NCI-H2196 (cell line): ENCODE measurements at regions not wholly inside any gene's neighbourhood (a gene's known extent, or its start where the extent isn't known, plus 50 kb on each side); places are given as distances from the start of the nearest gene placed in this dataset.
"Not testable (repeated sequence)": the region's sequence is repeated elsewhere in the genome, so short reads cannot be mapped to it uniquely, and the experiment has no call there.

Source experiments
- DNase-seq: peaks from one replicate; lab custom pipeline; 2025; ENCODE audit not compliant: unreplicated experiment; lab: John Stamatoyannopoulos, UW

DNA sequence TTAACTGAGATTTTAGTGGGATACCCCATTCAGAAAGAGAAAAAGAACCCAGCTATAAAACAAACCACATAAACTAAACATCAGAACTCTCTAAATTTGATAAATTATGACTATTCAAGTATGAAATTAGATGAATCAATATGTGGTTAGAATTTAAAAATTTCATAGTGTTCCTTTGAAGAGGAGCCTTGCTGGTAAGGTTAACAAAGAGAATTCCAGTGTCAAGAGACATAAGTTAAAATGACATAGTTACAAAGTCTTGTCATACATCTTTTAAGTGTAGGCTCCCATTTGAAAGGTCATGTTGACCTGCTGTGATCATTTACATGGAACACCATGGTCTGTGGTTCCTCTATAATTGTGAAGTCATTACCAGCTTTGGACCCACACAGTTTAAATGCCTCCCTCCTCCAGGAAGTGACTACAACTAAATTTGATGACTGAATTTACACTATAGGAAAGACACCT is 231.6 kb upstream of the ETAA1 start:
- DNase-seq: no peak

DNA sequence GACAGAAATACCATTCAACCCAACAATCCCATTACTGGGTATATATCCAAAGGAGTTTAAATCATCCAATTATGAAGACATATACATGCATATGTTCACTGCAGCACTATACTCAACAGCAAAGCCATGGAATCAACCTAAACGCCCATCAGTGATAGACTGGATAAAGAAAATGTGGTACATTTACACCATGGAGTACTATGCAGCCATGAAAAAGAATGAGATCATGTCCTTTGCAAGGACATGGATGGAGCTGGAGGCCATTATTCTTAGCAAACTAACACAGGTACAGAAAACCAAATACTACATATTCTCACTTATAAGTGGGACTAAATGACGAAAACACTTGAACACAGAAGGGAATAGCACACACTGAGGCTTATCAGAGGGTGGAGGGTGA is 230.6 kb upstream of the ETAA1 start:
- not testable (repeated sequence) for DNase-seq

DNA sequence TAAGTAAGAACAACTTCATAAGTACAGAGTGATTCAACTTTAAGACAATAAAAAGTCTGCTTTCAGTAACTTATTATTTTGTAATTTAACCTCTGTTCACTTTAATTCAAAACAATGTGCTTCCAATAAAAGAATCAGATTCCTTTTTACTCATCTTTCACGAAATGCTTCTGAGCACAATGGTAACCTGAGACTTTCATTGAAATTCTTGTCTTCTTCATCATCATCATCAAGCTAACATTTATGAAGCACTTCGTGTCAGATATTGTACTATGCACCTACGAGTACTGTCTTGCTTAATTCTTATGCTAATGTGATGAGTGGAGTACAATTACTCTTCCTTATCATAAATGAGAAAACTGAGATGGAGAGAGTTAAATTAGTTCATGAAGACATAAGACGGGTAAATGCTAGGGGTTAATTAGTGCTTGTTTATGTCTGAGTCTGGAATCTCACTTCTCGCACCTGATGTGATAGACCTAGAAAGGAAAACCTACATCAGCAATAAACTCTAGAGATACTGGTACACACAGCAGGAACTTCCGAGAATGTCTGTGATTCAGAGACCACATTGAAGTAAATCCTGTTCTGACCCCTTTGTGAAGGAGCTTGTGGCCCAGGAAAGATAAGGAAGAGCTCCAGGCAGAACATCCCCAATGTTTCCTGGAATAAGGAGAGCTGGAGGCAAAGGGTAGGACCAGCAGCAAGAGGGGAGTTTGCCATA is 227.6 kb upstream of the ETAA1 start:
- no peak for DNase-seq

DNA sequence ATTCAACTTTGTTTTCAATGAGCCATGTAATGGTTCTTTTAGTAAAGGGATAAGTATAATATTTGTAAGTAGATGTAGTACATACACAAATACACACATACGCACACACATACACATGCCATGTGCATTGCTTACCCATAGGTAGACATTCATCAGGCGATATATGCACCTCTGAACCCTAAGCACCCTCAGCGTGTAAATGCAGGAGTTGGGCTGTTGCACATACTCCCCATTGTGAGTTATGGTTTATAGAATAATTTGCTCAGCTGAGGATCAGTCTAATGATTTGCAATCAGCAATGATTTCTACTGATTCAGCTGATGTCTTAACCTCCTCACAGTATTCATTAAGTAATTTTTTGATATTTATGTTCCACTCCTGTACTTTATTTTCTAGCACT is 217.6 kb upstream of the ETAA1 start:
- DNase-seq: no peak

DNA sequence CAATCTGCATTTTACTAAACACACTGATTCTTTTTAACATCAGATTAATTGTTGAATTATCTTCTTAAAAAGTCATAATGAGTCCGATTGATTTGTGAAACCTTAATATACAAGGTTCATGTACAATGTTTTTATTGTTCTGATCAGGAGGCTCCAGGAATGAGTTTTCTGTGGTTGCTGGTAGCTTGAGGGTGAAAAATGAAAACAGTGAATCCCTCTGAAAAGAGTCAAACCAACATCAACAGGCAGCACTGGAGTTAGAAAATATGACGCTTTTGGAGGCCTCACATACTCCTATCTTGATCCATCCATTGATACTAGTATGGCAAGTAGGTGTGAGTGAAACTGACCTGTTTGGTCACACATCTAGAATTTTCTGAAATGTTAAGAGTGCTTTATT is 216.3 kb upstream of the ETAA1 start:
- no peak for DNase-seq

DNA sequence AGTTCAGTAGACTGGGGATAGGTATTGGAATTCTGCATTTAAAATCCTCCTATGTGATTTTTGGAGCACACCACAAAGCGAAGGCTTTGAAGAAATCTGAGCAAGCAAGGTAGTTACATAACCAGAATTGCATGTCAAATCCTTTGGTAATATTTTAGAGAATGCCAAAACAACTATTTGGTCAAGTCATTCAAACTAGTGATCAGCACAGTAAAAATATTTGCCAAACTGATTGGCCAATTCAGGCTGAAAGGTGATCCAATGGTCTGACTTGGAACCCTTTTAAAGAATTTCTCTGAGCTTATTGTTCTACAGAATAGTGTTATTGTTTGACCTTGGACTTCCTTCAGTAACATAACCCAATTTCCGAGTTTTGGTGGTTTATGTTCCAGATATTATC is 214.2 kb upstream of the ETAA1 start:
- DNase-seq: no peak

DNA sequence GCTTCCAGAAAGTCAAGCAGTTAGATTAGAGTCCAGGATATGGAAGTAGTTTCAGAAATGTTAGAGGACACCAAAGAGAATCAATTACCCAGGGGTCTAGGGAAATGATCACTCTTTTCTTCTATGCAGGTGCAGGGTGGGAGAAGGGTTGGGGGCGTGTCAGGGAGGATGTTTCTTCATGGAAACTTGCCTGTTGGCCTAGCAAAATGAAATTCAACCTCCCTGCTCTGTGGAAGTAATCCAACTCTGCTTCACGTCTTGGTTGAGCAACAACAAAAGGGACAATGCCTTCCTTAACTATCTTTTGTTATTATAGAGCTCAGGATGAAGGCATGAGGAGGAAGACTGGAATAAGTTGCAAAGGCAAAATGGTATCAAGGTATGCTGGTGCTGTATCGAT is 210.8 kb upstream of the ETAA1 start:
- no peak for DNase-seq

DNA sequence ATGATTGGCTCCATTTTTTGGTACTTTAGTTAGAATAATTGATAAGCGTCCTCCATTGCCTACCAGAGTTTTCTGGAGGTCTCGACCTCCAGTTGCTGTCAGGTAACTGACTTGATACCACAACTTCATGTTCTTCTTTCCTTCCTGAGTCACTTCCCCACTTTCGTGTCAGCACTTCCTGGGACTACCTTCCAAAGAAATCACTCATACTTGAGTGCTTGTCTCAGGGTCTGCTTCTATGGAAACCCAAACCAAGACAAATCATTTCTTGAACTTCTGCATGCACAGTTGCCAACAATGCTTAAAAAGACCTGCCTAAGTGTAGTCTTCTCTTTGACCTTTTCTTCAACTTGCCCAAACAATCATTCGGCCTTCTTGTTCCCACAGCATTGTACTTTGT is 210.3 kb upstream of the ETAA1 start:
- no peak for DNase-seq

DNA sequence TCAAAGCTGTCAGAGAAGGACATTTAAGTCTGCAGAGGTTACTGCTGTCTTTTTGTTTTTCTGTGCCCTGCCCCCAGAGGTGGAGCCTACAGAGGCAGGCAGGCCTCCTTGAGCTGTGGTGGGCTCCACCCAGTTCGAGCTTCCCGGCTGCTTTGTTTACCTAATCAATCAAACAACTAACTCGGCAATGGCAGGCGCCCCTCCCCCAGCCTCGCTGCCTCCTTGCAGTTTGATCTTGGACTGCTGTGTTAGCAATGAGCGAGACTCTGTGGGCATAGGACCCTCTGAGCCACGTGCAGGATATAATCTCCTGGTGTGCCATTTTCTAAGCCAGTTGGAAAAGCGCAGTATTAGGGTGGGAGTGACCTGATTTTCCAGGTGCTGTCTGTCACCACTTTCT is 201.8 kb upstream of the ETAA1 start:
- DNase-seq: not testable (repeated sequence)

DNA sequence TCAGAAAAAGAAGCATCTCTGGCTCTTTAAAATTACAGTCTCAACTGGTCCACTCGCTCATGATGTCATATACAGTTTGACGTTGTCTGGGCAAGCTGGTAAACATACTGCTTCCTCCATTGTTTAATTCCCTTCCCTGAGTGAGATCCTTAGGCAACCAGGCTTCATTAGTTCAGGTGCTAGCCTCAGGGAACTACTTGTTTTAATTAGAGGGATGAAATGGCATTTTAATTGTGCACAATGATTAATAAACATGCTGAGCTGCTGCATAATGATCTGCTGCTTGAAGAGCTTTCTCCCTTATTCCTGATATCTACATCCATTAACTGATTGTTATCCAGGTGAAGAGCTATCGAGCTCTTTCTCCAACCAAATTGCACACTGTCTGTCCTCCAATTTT is 195.6 kb upstream of the ETAA1 start:
- no peak for DNase-seq

DNA sequence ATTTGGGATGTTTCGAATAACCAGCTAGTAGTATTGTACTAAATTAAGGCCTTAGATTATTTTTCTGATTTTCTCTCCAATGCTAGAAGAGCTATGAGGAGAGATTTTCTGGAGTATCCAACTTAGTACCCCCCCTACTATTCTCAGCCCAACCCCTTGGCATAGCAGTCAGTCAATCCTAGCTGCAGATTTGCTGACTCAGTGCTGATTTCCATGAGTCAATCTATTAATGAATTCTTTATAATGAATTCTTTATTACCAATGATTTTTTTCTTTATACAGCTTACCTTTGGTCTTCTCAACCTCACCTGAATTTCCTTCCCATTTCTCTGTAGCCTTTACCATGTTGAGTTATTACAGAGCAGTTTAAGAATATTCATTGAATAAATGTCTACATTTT is 192.8 kb upstream of the ETAA1 start:
- no peak for DNase-seq

DNA sequence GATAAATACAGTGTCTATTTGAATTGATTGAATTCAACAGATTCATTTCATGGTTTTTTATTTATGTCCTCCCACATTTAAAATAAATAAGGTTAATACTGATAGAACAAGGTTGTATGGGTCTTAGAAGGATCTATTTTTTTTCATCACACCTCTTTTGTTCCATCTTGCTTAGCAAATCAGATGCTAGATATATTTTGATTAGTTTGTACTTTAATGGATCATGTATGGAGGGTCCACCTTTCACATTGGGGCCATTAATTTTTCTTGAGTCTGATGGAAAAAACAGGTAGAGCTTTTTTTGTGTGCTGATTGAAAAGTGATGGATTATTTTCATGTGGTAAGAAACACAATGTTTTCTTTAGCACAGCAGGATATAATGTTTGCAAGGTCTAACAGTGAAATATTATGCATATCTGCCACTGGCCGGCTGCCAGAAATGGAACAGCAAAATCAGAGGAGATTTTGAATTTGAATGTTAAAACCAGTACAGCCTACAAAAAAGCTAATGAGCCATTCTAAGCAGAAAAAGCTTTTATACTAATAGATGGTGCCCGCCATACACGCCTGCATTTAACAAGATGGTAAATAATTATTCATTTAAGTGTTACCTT is 188.1 kb upstream of the ETAA1 start:
- DNase-seq: no peak

DNA sequence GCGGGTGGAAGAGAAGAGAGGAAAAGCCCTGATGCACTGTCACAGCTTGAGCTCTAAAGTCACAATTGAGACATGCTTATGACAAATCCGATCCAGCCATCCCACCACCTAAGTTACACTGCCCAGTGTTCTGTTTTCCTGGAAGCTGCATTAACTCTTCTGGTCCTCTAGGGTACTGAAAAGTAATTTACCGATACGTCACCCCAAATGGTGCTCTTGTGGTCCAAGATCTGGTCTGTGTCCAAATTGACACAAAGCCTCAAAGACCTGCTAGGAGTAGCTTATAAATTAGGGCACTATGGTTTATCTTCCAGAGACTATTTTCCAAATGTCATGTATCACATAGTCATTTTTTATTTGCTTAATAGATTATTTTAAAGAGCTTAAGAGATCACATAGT is 186.7 kb upstream of the ETAA1 start:
- DNase-seq: no peak

DNA sequence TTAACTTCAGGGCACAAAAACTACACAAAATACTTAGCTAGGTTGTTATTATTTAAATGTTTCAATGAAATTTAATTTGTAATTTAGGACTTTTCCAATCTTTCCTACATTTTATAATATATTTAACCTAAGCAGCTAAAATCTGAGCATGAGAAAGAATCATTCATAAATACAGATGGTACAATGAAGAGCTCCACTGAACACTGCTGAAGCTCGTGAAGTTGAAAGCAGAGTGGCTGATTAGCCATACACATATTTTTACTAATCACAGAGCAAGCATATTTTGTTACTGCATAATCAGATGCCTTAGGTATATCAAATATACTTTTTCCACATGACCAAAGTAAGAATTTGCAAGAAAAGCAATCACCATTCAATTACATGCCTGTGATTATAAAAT is 184.9 kb upstream of the ETAA1 start:
- no peak for DNase-seq

DNA sequence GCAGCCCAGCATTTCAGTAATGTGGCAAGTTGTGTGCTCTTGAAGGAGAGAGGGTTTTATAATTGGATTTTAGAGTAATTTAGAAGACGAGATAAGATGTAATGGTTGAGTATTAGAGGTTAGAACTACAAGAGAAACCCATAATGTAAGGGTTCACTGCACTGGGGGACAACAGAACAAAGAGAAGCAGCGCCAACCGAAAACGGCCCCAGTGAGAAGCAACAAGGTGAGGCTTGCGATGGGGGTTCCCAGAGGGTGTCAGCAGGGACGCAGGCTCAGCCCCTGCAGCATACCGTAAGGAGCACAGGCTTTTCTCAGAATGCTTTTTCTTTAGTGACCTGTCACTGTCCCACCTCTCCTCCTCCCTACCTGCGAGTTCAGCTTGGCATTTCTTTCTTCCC is 183.9 kb upstream of the ETAA1 start:
- DNase-seq: no peak

DNA sequence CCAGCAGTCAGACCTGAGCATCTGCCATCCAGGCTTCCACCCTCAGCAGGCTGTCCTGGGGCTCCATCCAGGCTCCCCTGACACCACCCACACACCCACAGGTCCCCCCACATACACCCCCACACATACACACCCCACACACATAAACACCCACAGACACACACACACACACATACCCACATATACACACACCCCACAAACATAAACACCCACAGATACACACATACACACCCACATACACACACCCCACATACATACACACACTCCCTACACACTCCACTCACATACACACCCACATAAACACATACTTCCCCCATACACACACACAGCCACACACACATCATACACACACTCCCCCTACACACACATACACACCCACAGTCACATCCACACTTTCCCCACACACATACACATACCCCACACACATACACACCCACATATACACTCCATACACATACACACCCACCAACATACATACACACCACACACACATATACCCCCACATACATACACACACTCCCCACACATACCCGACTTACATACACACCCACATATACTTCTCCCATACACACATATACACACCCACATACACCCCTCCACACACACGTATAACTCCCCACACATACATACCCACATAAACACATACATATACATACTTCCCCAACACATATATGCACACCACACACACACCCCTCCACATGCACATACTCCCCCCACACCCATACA is 183.3 kb upstream of the ETAA1 start:
- DNase-seq: no peak

DNA sequence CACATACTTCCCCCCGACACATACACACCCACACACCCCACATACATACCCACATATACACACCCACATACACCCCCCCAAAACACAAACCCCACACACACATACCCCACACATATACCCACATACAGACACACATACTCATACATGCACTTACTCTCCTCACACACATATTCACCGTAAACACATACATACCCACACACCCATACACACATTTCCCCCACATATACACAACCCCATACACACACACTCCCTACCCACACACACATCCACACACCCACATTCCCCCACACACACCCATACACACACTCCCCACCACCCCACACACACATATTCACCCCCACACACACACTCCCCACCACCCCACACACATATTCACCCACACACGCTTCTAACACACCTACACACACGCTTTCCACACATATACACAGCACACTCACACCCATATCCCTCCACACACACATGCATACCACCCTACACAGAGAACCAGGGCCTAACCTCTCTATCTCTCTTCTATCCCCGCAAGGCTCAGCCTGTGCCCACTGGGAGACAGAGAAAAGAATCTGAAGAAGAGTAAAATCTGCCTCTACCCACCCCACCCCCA is 182.4 kb upstream of the ETAA1 start:
- no peak for DNase-seq

DNA sequence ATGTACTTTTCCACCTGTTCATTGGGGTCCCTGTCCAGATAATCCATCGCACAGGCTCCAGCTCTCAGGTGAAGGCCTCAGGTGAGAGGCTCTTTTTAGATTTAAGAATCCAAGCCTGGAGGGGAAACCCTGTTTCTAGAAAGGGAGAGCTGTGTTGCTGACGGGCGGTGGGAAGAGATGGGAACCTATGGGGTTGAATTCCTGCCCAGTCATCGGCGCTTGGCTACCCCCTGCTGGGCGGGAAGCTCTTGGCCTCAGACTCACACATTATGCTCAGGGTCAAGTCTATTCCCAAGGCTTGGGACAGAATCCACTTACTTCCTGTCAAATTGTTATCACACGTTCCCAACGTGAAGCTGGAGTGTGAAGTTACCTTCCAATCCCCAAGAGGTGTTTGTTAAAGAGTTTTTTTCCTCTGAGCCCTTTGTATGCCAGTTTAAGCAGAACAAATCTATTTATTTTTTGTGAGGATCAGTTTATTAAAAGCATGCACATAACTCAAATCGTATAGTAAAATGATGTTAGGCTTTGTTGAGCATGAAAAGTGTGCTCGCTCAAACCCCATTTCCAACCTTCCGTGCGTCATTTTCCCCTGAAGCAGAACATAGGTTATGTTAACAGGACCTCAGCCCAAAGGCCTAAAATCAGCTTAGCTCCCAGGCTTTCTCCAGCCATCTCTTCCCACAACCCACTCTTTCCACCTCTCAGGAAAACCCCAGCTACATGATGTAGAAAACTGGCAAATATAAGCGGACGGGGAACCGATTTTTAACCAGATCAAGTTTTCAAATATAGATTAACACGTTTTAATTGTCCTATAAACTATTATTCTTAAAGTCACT is 181.7 kb upstream of the ETAA1 start:
- DNase-seq: no peak

DNA sequence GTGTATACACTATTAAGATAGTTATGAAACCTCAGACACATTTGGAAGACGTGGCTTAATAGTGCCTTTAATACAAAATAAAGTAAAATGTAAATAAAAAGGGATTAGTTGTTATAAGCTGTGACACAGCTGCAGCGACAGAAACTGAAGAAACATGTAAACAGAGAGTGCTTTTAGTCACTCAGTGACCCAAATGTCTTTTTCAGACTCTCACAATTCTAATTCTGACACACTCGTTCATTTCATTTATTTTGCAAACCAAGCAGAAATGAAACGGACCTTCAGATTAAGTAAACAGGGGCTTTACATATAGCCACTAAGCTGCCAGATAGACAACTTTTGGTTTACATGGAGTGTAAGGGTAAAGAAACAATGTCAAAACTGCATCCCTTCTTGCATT is 181.0 kb upstream of the ETAA1 start:
- no peak for DNase-seq

DNA sequence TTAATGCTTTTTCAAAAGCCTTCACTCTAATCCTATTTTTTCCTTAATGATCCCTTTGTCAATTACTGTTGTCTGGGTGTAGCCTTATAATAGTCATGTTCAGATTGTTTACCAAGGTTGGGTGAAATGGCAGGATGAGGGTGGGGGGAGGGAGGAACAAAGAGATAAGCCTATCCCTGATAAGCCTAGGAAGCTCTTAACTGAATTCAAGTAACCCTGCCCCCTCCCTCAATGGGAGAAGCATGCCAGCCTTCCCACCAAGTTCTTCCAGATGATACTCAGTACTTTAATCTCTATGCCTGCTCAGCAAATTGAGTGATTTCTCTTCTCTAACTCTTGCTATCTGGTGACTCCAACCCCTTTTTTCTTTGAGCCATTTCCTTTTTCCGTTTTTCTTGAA is 180.3 kb upstream of the ETAA1 start:
- no peak for DNase-seq

DNA sequence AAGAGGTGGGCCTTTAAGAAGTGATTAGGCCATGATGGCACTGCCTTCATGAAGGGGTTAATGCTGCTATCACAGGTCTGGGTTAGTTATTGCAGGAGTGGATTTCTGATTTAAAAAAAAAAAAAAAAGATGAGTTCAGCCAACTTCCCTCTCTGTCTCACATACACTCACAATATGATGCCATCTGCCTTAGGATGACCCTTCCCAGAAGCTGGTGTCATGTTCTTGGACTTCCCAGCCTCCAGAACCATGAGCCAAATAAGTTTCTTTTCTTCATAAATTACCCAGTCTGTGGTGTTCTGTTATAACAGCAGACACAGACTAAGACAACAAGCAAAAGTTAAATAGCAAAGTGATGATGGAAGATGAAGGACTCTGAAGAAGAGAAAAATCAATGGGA is 179.7 kb upstream of the ETAA1 start:
- DNase-seq: no peak
